BE2C (cell line): ENCODE measurements at regions not wholly inside any gene's neighbourhood (a gene's known extent, or its start where the extent isn't known, plus 50 kb on each side); places are given as distances from the start of the nearest gene placed in this dataset.

ENCODE experiments used
- DNase-seq: peaks from one replicate; pipeline ENCODE4 v3.0.0-alpha.2; 2020
- H3K27me3 ChIP-seq: fragments of 250-450 bp; sonication (Bioruptor Pico); 2 replicates; pipeline ENCODE4 v1.5.1; 2020; ENCODE audit warnings: mild to moderate bottlenecking
- H3K36me3 ChIP-seq: fragments of 250-450 bp; sonication (Bioruptor Pico); 2 replicates; pipeline ENCODE4 v1.5.1; 2020; ENCODE audit warnings: mild to moderate bottlenecking
- H3K4me1 ChIP-seq: fragments of 250-450 bp; sonication (Bioruptor Pico); 2 replicates; pipeline ENCODE4 v1.5.1; 2020
- H3K4me3 ChIP-seq: 2 replicates; pipeline ENCODE4 v1.5.1; 2011; ENCODE audit warnings: low read depth, low read length
- H3K9me3 ChIP-seq: fragments of 250-450 bp; sonication (Bioruptor Pico); 2 replicates; pipeline ENCODE4 v1.5.1; 2020
- CTCF ChIP-seq: IDR thresholded peaks from 2 replicates; pipeline ENCODE4 v1.5.1; 2012; ENCODE audit warnings: mild to moderate bottlenecking, low read depth, low read length

DNA sequence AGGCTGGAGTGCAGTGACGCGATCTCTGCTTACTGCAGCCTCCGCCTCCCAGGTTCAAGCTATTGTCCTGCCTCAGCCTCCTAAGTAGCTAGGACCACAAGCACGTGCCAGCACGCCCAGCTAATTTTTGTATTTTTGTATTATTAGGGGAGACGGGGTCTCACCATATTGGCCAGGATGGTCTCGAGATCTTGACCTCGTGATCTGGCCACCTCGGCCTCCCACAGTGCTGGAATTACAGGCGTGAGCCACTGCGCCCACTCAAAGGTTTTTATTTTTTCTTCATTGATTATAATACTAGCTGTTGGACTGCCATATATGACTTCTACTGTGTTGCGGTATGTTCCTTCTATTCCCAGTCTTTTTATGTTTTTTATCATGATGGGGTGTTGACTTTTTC is 569.7 kb upstream of the SLITRK6 start:
- Histone ChIP-seq H3K9me3 (no peaks in the 10 kb centered on the region), H3K27me3 (no peaks in the 10 kb centered on the region), H3K4me3 (no peak overlapping the region), H3K36me3 (no peaks in the 10 kb centered on the region), H3K4me1 (no peaks in the 10 kb centered on the region)
- no peak for DNase-seq
- TF ChIP-seq CTCF = no peak

DNA sequence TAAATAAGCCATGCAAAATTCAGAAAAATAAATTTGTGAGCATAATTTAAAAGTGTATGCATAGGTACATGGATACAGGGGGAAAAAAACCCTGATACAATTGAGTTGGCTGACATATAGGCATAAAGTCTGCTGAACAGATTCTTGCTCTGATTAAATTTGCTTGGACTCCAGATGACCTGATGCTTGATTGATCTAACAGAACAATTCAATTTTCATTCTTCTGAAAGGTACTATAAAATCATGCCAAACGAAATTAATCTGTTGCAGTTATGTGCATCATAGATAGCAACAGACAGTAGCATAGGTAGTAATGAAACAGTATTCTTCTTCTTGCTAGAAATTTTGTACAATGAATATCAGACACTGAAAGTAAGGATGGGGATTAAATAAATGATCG is 578.2 kb upstream of the SLITRK6 start:
- H3K36me3 ChIP-seq = no peaks in the 10 kb centered on the region
- no peak for DNase-seq
- no peaks in the 10 kb centered on the region for H3K4me1 ChIP-seq
- no peak for TF ChIP-seq CTCF
- no peak overlapping the region for H3K4me3 ChIP-seq
- H3K27me3 ChIP-seq = no peaks in the 10 kb centered on the region
- no peaks in the 10 kb centered on the region for H3K9me3 ChIP-seq

DNA sequence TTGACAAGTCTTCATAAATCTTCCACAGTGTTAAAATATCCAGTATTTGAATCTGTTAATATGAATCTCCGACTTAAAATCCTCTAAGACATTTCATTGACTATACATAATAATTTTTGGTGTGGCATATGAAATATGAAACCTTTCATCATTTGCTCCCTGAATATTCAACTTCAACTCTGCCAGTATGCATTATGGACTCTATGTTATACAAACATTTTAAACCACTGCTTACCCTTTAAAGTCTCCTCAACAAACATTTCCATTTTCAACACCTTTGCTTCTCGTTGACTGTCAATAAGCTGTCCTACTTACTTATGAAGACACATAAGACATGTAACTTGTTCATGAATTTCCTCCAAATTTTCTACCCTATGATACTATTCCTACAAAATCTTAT is 579.4 kb upstream of the SLITRK6 start:
- Histone ChIP-seq H3K4me1 (no peaks in the 10 kb centered on the region), H3K4me3 (no peak overlapping the region), H3K9me3 (no peaks in the 10 kb centered on the region), H3K36me3 (no peaks in the 10 kb centered on the region), H3K27me3 (no peaks in the 10 kb centered on the region)
- TF ChIP-seq CTCF = no peak
- no peak for DNase-seq

GRCh38 chr13:86383151-86383550 is 583.9 kb upstream of the SLITRK6 start:
- Histone ChIP-seq H3K9me3 (no peaks in the 10 kb centered on the region), H3K27me3 (no peaks in the 10 kb centered on the region), H3K4me1 (no peaks in the 10 kb centered on the region), H3K36me3 (no peaks in the 10 kb centered on the region), H3K4me3 (no peak overlapping the region)
- no peak for DNase-seq
- no peak for TF ChIP-seq CTCF

DNA sequence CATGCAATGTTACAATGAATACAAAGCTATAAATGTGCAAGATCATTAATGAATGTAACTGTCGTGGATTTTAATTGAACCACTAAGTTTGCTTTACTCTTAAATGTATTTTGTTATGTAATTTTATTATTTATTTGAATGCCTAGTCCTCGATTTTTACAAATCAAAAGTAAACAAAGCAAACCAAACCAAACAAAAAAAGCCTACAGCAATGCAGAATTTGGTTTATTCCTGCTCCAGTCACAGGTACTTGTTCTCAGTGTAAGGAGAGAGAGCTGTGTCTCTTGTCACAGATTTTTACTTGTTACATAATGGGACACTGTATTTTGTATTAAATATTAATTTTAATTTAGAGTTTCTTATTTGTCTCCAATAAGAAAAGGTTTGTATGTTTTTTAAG is 584.3 kb upstream of the SLITRK6 start:
- Histone ChIP-seq H3K27me3 (no peaks in the 10 kb centered on the region), H3K36me3 (no peaks in the 10 kb centered on the region), H3K9me3 (no peaks in the 10 kb centered on the region), H3K4me1 (no peaks in the 10 kb centered on the region), H3K4me3 (no peak overlapping the region)
- no peak for DNase-seq
- no peak for TF ChIP-seq CTCF

DNA sequence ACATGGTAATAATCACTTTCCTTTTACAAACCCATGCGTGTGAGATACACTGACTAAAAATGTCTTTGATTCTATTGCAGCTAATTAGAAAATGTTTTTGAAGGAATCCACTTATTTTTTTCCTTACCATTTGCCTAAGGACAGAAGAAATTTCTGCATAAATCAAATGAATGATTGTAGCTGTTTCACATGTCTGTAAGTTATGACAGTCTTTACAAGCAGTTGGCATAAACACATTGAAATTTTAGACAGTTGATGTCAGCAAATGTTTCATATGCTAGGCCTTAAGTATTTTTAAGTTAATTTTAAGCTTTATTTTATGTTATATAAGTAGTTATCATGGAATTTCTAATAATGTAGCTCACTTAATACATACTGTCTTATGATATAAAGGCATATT is 598.4 kb upstream of the SLITRK6 start:
- H3K36me3 ChIP-seq = no peaks in the 10 kb centered on the region
- no peaks in the 10 kb centered on the region for H3K4me1 ChIP-seq
- no peaks in the 10 kb centered on the region for H3K27me3 ChIP-seq
- H3K4me3 ChIP-seq = no peak overlapping the region
- TF ChIP-seq CTCF = no peak
- H3K9me3 ChIP-seq = no peaks in the 10 kb centered on the region
- no peak for DNase-seq
